Activated CD8-positive, alpha-beta T cell treated with anti-CD3 and anti-CD28 coated beads for 36 hours (primary cell): ENCODE measurements at regions not wholly inside any gene's neighbourhood (a gene's known extent, or its start where the extent isn't known, plus 50 kb on each side); places are given as distances from the start of the nearest gene placed in this dataset.

Experiments used
- ATAC-seq: fragments of 200-7000 bp; cut with Tn5 transposase; one replicate; pipeline ENCODE4 v1.10.0; 2021; ENCODE audit warnings: mild to moderate bottlenecking, moderate library complexity
- CTCF ChIA-PET: fragments of 350-600 bp; sonication (Branson Sonifier 250); formaldehyde crosslinking; loops from one replicate; lab custom pipeline; 2021; ENCODE audit warnings: antibody characterized with exemption; lab: Charles Lee
- POLR2A ChIA-PET: fragments of 350-600 bp; sonication (Branson Sonifier 250); formaldehyde crosslinking; loops from one replicate; lab custom pipeline; 2021; ENCODE audit warnings: antibody characterized with exemption; lab: Charles Lee
- DNase-seq: peaks from one replicate; pipeline ENCODE4 v3.0.0-alpha.2; 2020
- H3K27ac Mint-ChIP-seq: one replicate; pipeline ENCODE4 v1.8.0; 2021; ENCODE audit warnings: mild to moderate bottlenecking, mixed read lengths
- H3K27me3 Mint-ChIP-seq: one replicate; pipeline ENCODE4 v1.8.0; 2021; ENCODE audit warnings: mixed read lengths
- H3K36me3 Mint-ChIP-seq: one replicate; pipeline ENCODE4 v1.8.0; 2021; ENCODE audit warnings: low read depth, mixed read lengths
- H3K4me1 Mint-ChIP-seq: one replicate; pipeline ENCODE4 v1.8.0; 2021; ENCODE audit warnings: low read depth, mixed read lengths
- H3K4me3 Mint-ChIP-seq: one replicate; pipeline ENCODE4 v1.8.0; 2021; ENCODE audit warnings: mild to moderate bottlenecking, moderate library complexity, mixed read lengths
- H3K9me3 Mint-ChIP-seq: one replicate; pipeline ENCODE4 v1.8.0; 2021; ENCODE audit warnings: mixed read lengths
- CTCF ChIP-seq: fragments of 200-600 bp; IDR thresholded peaks from one replicate; pipeline ENCODE4 v1.8.0; 2022; ENCODE audit warnings: antibody characterized with exemption, mild to moderate bottlenecking
- intact Hi-C: fragments of 100-400 bp; cut with micrococcal nuclease; formaldehyde crosslinking; loops from one replicate; pipeline ENCODE4 v1.10.0; 2022

GRCh38 chr10:121403527-121403926, 194.7 kb downstream of the FGFR2 start:
- Mint-ChIP-seq H3K4me3 (no peak overlapping the region), H3K27ac (no peak overlapping the region), H3K4me1 (no peaks in the 10 kb centered on the region), H3K9me3 (no peaks in the 10 kb centered on the region), H3K36me3 (no peaks in the 10 kb centered on the region), H3K27me3 (no peaks in the 10 kb centered on the region)
- intact Hi-C loops: no loop called here
- POLR2A ChIA-PET: no interaction called here
- DNase-seq (no peak), ATAC-seq (no peak)
- CTCF ChIA-PET: no interaction called here
- no peak for TF ChIP-seq CTCF

- Mint-ChIP-seq H3K9me3 (no peaks in the 10 kb centered on the region), H3K27me3 (no peaks in the 10 kb centered on the region), H3K27ac (no peak overlapping the region), H3K36me3 (no peaks in the 10 kb centered on the region), H3K4me3 (no peak overlapping the region), H3K4me1 (no peaks in the 10 kb centered on the region)
- CTCF ChIA-PET: no interaction called here
- POLR2A ChIA-PET: no interaction called here
- intact Hi-C loops: no loop called here
- TF ChIP-seq CTCF: no peak
- ATAC-seq (no peak), DNase-seq (no peak)
Observed at GRCh38 chr10:121404611-121405010, 193.6 kb downstream of the FGFR2 start.

- Mint-ChIP-seq H3K36me3 (no peaks in the 10 kb centered on the region), H3K4me1 (no peaks in the 10 kb centered on the region), H3K4me3 (no peak overlapping the region), H3K27me3 (no peaks in the 10 kb centered on the region), H3K9me3 (no peaks in the 10 kb centered on the region), H3K27ac (no peak overlapping the region)
- DNase-seq (no peak), ATAC-seq (no peak)
- POLR2A ChIA-PET: no interaction called here
- CTCF ChIA-PET: no interaction called here
- intact Hi-C loops: no loop called here
- TF ChIP-seq CTCF: no peak
Observed at GRCh38 chr10:121405096-121405495, 193.1 kb downstream of the FGFR2 start.

GRCh38 chr10:121405549-121405948, 192.7 kb downstream of the FGFR2 start:
- Mint-ChIP-seq H3K27me3 (no peaks in the 10 kb centered on the region), H3K27ac (no peak overlapping the region), H3K36me3 (no peaks in the 10 kb centered on the region), H3K4me3 (no peak overlapping the region), H3K4me1 (no peaks in the 10 kb centered on the region), H3K9me3 (no peaks in the 10 kb centered on the region)
- no peak for TF ChIP-seq CTCF
- POLR2A ChIA-PET: no interaction called here
- no peak for ATAC-seq
- intact Hi-C loops: no loop called here
- DNase-seq: no peak
- CTCF ChIA-PET: no interaction called here

GRCh38 chr10:121405953-121406352, 192.3 kb downstream of the FGFR2 start:
- H3K27me3 Mint-ChIP-seq: no peaks in the 10 kb centered on the region
- no peak for TF ChIP-seq CTCF
- ATAC-seq (no peak), DNase-seq (no peak)
- no peak overlapping the region for H3K27ac Mint-ChIP-seq
- H3K4me3 Mint-ChIP-seq: no peak overlapping the region
- CTCF ChIA-PET: no interaction called here
- POLR2A ChIA-PET: no interaction called here
- H3K9me3 Mint-ChIP-seq: no peaks in the 10 kb centered on the region
- H3K4me1 Mint-ChIP-seq: no peaks in the 10 kb centered on the region
- intact Hi-C loops: no loop called here
- H3K36me3 Mint-ChIP-seq: no peaks in the 10 kb centered on the region
